Effector memory CD8-positive, alpha-beta T cell (primary cell): ENCODE measurements at regions not wholly inside any gene's neighbourhood (a gene's known extent, or its start where the extent isn't known, plus 50 kb on each side); places are given as distances from the start of the nearest gene placed in this dataset.
"Not testable (repeated sequence)": the region's sequence is repeated elsewhere in the genome, so short reads cannot be mapped to it uniquely, and the experiment has no call there.

Experiments used
- ATAC-seq: fragments of 150-1000 bp; cut with Tn5 transposase; replicated peaks from 2 replicates; pipeline ENCODE4 v1.10.0; 2021; ENCODE audit warnings: mild to moderate bottlenecking, moderate library complexity
- DNase-seq, 3 experiments: peaks; one replicate each; pipeline ENCODE4 v3.0.0; 2021
- H3K27ac Mint-ChIP-seq, 2 donors: one replicate each; pipeline ENCODE4 v1.8.0; 2022; ENCODE audit warnings: mild to moderate bottlenecking in 2 of 2, mixed read lengths in 2 of 2, moderate library complexity in 2 of 2
- H3K27me3 Mint-ChIP-seq, 2 donors: one replicate each; pipeline ENCODE4 v1.8.0; 2022; ENCODE audit warnings: mixed read lengths in 2 of 2
- H3K36me3 Mint-ChIP-seq: one replicate; pipeline ENCODE4 v1.8.0; 2022; ENCODE audit warnings: mild to moderate bottlenecking, moderate library complexity, mixed read lengths; ENCODE audit not compliant: insufficient read depth
- H3K4me1 Mint-ChIP-seq, 2 donors: one replicate each; pipeline ENCODE4 v1.8.0; 2022; ENCODE audit warnings: low read depth in 2 of 2, mixed read lengths in 2 of 2
- H3K4me3 Mint-ChIP-seq, 2 donors: one replicate each; pipeline ENCODE4 v1.8.0; 2022; ENCODE audit warnings: mild to moderate bottlenecking in 2 of 2, mixed read lengths in 2 of 2, moderate library complexity in 2 of 2
- H3K9me3 Mint-ChIP-seq, 2 donors: one replicate each; pipeline ENCODE4 v1.8.0; 2022; ENCODE audit warnings: mixed read lengths in 2 of 2

- no peak for DNase-seq
- Mint-ChIP-seq H3K9me3 (no peaks in the 10 kb centered on the region), H3K4me3 (no peak overlapping the region), H3K4me1 (no peaks in the 10 kb centered on the region), H3K27ac (no peak overlapping the region), H3K27me3 (peaks cover 52 to 58% of the 10 kb centered on the region in 2 donors), H3K36me3 (no peaks in the 10 kb centered on the region)
- ATAC-seq: no peak
Observed at GRCh38 chr5:42037379-42037932, 112.4 kb downstream of the FBXO4 start.

- Mint-ChIP-seq H3K36me3 (no peaks in the 10 kb centered on the region), H3K4me3 (no peak overlapping the region), H3K9me3 (no peaks in the 10 kb centered on the region), H3K4me1 (no peaks in the 10 kb centered on the region), H3K27me3 (peaks cover 46 to 50% of the 10 kb centered on the region in 2 donors), H3K27ac (no peak overlapping the region)
- DNase-seq: no peak
- no peak for ATAC-seq
Observed at GRCh38 chr5:42043400-42043799, 118.3 kb downstream of the FBXO4 start.

- H3K9me3 Mint-ChIP-seq: no peaks in the 10 kb centered on the region
Observed at GRCh38 chr5:42057254-42057690, 132.2 kb downstream of the FBXO4 start.

GRCh38 chr5:42059291-42059690, 134.2 kb downstream of the FBXO4 start:
- DNase-seq (no peak), ATAC-seq (no peak)
- Mint-ChIP-seq H3K4me3 (no peak overlapping the region), H3K36me3 (no peaks in the 10 kb centered on the region), H3K4me1 (no peaks in the 10 kb centered on the region), H3K9me3 (no peaks in the 10 kb centered on the region), H3K27me3 (peaks cover 22 to 27% of the 10 kb centered on the region in 2 donors), H3K27ac (no peak overlapping the region)

More at GRCh38 chr5:42057254-42057690, 132.2 kb downstream of the FBXO4 start:
- Mint-ChIP-seq H3K4me3 (no peak overlapping the region), H3K27ac (no peak overlapping the region), H3K36me3 (no peaks in the 10 kb centered on the region), H3K27me3 (peaks cover 35% of the 10 kb centered on the region in 2 donors), H3K4me1 (no peaks in the 10 kb centered on the region)
- DNase-seq (peak; percentile 32 to 53 (median 49)), ATAC-seq (peak; percentile 70)

- ATAC-seq: no peak
- DNase-seq: no peak
- Mint-ChIP-seq H3K27ac (no peak overlapping the region), H3K9me3 (no peaks in the 10 kb centered on the region), H3K27me3 (peaks cover 22 to 27% of the 10 kb centered on the region in 2 donors), H3K36me3 (no peaks in the 10 kb centered on the region), H3K4me3 (no peak overlapping the region), H3K4me1 (no peaks in the 10 kb centered on the region)
Observed at GRCh38 chr5:42059778-42060464, 134.8 kb downstream of the FBXO4 start.

GRCh38 chr5:42061121-42061520, 136.0 kb downstream of the FBXO4 start:
- Mint-ChIP-seq H3K4me3 (no peak overlapping the region), H3K36me3 (no peaks in the 10 kb centered on the region), H3K27me3 (peaks cover 22 to 26% of the 10 kb centered on the region in 2 donors), H3K27ac (no peak overlapping the region), H3K4me1 (no peaks in the 10 kb centered on the region), H3K9me3 (no peaks in the 10 kb centered on the region)
- ATAC-seq: no peak
- DNase-seq: no peak

- Mint-ChIP-seq H3K27ac (no peak overlapping the region), H3K36me3 (no peaks in the 10 kb centered on the region), H3K9me3 (no peaks in the 10 kb centered on the region), H3K27me3 (peaks cover 9 to 14% of the 10 kb centered on the region in 2 donors), H3K4me1 (no peaks in the 10 kb centered on the region), H3K4me3 (no peak overlapping the region)
- DNase-seq (no peak), ATAC-seq (no peak)
Observed at GRCh38 chr5:42064821-42065220, 139.7 kb downstream of the FBXO4 start.

- no peaks in the 10 kb centered on the region for H3K4me1 Mint-ChIP-seq
- DNase-seq (no peak), ATAC-seq (no peak)
- peaks cover 0 to 2% of the 10 kb centered on the region in 2 donors for H3K27me3 Mint-ChIP-seq
- no peaks in the 10 kb centered on the region for H3K36me3 Mint-ChIP-seq
- no peaks in the 10 kb centered on the region for H3K9me3 Mint-ChIP-seq
- H3K4me3 Mint-ChIP-seq: no peak overlapping the region
- H3K27ac Mint-ChIP-seq: no peak overlapping the region
Observed at GRCh38 chr5:42066131-42066530, 141.1 kb downstream of the FBXO4 start.

GRCh38 chr5:42074353-42074752, 149.3 kb downstream of the FBXO4 start:
- Mint-ChIP-seq H3K36me3 (no peaks in the 10 kb centered on the region), H3K27me3 (peaks cover 24 to 28% of the 10 kb centered on the region in 2 donors)

GRCh38 chr5:42089705-42090104, 164.6 kb downstream of the FBXO4 start:
- ATAC-seq: no peak
- no peaks in the 10 kb centered on the region for H3K27me3 Mint-ChIP-seq
- DNase-seq: no peak
- no peak overlapping the region for H3K27ac Mint-ChIP-seq
- H3K4me1 Mint-ChIP-seq: no peaks in the 10 kb centered on the region
- peaks cover 0 to 4% of the 10 kb centered on the region in 2 donors for H3K9me3 Mint-ChIP-seq
- no peak overlapping the region for H3K4me3 Mint-ChIP-seq
- no peaks in the 10 kb centered on the region for H3K36me3 Mint-ChIP-seq

More at GRCh38 chr5:42074353-42074752, 149.3 kb downstream of the FBXO4 start:
- H3K27ac Mint-ChIP-seq: no peak overlapping the region
- no peaks in the 10 kb centered on the region for H3K4me1 Mint-ChIP-seq
- H3K9me3 Mint-ChIP-seq: no peaks in the 10 kb centered on the region
- H3K4me3 Mint-ChIP-seq: no peak overlapping the region
- DNase-seq (no peak), ATAC-seq (no peak)

GRCh38 chr5:42090162-42090561, 165.1 kb downstream of the FBXO4 start:
- H3K4me3 Mint-ChIP-seq: no peak overlapping the region
- DNase-seq (no peak), ATAC-seq (no peak)
- H3K27me3 Mint-ChIP-seq: no peaks in the 10 kb centered on the region
- H3K36me3 Mint-ChIP-seq: no peaks in the 10 kb centered on the region
- no peaks in the 10 kb centered on the region for H3K4me1 Mint-ChIP-seq
- H3K9me3 Mint-ChIP-seq: peaks cover 0 to 4% of the 10 kb centered on the region in 2 donors
- H3K27ac Mint-ChIP-seq: no peak overlapping the region

GRCh38 chr5:42099846-42100245, 174.8 kb downstream of the FBXO4 start:
- H3K27ac Mint-ChIP-seq, H3K36me3 Mint-ChIP-seq, H3K4me3 Mint-ChIP-seq, H3K9me3 Mint-ChIP-seq, H3K27me3 Mint-ChIP-seq, DNase-seq, H3K4me1 Mint-ChIP-seq, ATAC-seq: not testable (repeated sequence)

- Mint-ChIP-seq H3K27ac (no peak overlapping the region), H3K4me3 (no peak overlapping the region), H3K36me3 (no peaks in the 10 kb centered on the region), H3K4me1 (no peaks in the 10 kb centered on the region), H3K27me3 (peaks cover 6 to 13% of the 10 kb centered on the region in 2 donors), H3K9me3 (peaks cover 6 to 7% of the 10 kb centered on the region in 2 donors)
- DNase-seq: no peak
- no peak for ATAC-seq
Observed at GRCh38 chr5:42108468-42108867, 183.4 kb downstream of the FBXO4 start.

GRCh38 chr5:42109006-42109572, 184.0 kb downstream of the FBXO4 start:
- Mint-ChIP-seq H3K4me1 (no peaks in the 10 kb centered on the region), H3K36me3 (no peaks in the 10 kb centered on the region), H3K27ac (no peak overlapping the region), H3K4me3 (no peak overlapping the region), H3K9me3 (peaks cover 6 to 7% of the 10 kb centered on the region in 2 donors), H3K27me3 (peaks cover 6 to 13% of the 10 kb centered on the region in 2 donors)
- ATAC-seq (no peak), DNase-seq (no peak)
